ENCODE measurements at regions not wholly inside any gene's neighbourhood (a gene's known extent, or its start where the extent isn't known, plus 50 kb on each side); places are given as distances from the start of the nearest gene placed in this dataset.
"Not testable (repeated sequence)": the region's sequence is repeated elsewhere in the genome, so short reads cannot be mapped to it uniquely, and the experiment has no call there.

GRCh38 chr5:52255308-52255707, 532.4 kb upstream of the ITGA1 start:
- no peak for DNase-seq

- no peak for DNase-seq
Observed at GRCh38 chr5:52262844-52263243, 524.9 kb upstream of the ITGA1 start.

GRCh38 chr5:52269401-52269800, 518.3 kb upstream of the ITGA1 start:
- DNase-seq, result no peak

- no peak for DNase-seq
Observed at GRCh38 chr5:52269859-52270258, 517.9 kb upstream of the ITGA1 start.

- no peak for DNase-seq
Observed at GRCh38 chr5:52275639-52276038, 512.1 kb upstream of the ITGA1 start.

GRCh38 chr5:52277101-52277500, 510.6 kb upstream of the ITGA1 start:
- DNase-seq, result no peak

- no peak for DNase-seq
Observed at GRCh38 chr5:52282647-52283046, 505.1 kb upstream of the ITGA1 start.

GRCh38 chr5:52283221-52283620, 504.5 kb upstream of the ITGA1 start:
- no peak for DNase-seq

- DNase-seq, result no peak
Observed at GRCh38 chr5:52300703-52301372, 486.9 kb upstream of the ITGA1 start.

- DNase-seq, result not testable (repeated sequence)
Observed at GRCh38 chr5:52304816-52305215, 482.9 kb upstream of the ITGA1 start.

GRCh38 chr5:52328220-52328806, 459.4 kb upstream of the ITGA1 start:
- DNase-seq, result no peak

GRCh38 chr5:52331725-52332124, 456.0 kb upstream of the ITGA1 start:
- no peak for DNase-seq

GRCh38 chr5:52334367-52334766, 453.3 kb upstream of the ITGA1 start:
- no peak for DNase-seq

- DNase-seq, result no peak
Observed at GRCh38 chr5:52339285-52339684, 448.4 kb upstream of the ITGA1 start.

GRCh38 chr5:52342361-52342760, 445.4 kb upstream of the ITGA1 start:
- DNase-seq, result no peak

- peak; percentile 1 for DNase-seq
Observed at GRCh38 chr5:52356311-52356918, 431.3 kb upstream of the ITGA1 start.

GRCh38 chr5:52359261-52359660, 428.5 kb upstream of the ITGA1 start:
- no peak for DNase-seq

- DNase-seq, result no peak
Observed at GRCh38 chr5:52360985-52361384, 426.7 kb upstream of the ITGA1 start.

- DNase-seq, result no peak
Observed at GRCh38 chr5:52374286-52374685, 413.4 kb upstream of the ITGA1 start.

GRCh38 chr5:52375969-52376368, 411.7 kb upstream of the ITGA1 start:
- no peak for DNase-seq

GRCh38 chr5:52376592-52376991, 411.1 kb upstream of the ITGA1 start:
- no peak for DNase-seq

GRCh38 chr5:52378237-52378636, 409.5 kb upstream of the ITGA1 start:
- no peak for DNase-seq

GRCh38 chr5:52388349-52388748, 399.4 kb upstream of the ITGA1 start:
- DNase-seq, result no peak

- DNase-seq, result no peak
Observed at GRCh38 chr5:52392321-52392720, 395.4 kb upstream of the ITGA1 start.
